CD4-positive, alpha-beta T cell treated with Interleukin-2 at 100 ng/mL for 4 hours (primary cell): ENCODE measurements at regions not wholly inside any gene's neighbourhood (a gene's known extent, or its start where the extent isn't known, plus 50 kb on each side); places are given as distances from the start of the nearest gene placed in this dataset.
"Not testable (repeated sequence)": the region's sequence is repeated elsewhere in the genome, so short reads cannot be mapped to it uniquely, and the experiment has no call there.

ENCODE experiments used
- DNase-seq: peaks from one replicate; pipeline ENCODE4 v3.0.0-alpha.2; 2020; ENCODE audit warnings: low spot score

DNA sequence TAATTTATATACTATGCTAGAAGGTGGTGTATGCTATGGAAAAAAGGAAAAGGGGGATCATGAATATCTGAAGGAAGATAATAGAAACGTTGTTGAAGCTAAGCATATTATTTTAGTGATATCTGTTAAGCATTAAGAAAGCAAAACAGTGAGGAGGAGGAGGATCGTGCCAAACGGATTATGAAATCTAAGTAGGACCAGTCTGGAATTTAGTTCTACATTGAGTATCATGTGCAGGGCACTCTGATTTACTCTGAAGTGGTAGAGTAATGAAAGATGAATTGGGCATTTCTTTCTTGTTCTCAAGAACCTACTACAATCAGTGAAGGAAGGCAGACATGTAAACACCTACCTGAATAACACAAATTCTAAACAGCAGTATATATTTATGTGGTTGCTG lies 195.3 kb downstream of the CYB561 start:
- no peak for DNase-seq

DNA sequence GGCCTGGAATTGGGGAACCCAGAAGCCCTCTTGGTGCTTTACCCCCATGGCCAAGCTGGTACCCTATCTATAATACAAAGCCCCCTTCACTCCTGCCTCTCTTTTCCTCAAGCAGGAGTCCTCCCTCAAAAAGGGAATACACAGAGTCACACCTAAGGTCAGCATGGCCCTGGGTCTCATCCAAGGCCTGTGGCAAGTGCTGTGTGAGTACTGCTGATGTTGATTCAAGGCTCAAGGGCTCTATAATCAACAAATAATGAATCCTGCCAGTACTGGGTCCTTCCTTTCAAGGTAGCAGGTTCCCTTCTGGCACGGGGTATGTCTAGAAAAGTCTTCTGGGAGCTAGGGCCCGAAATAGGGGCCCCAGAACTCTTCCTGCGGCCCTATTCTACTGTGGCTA lies 187.3 kb downstream of the CYB561 start:
- DNase-seq, result no peak

DNA sequence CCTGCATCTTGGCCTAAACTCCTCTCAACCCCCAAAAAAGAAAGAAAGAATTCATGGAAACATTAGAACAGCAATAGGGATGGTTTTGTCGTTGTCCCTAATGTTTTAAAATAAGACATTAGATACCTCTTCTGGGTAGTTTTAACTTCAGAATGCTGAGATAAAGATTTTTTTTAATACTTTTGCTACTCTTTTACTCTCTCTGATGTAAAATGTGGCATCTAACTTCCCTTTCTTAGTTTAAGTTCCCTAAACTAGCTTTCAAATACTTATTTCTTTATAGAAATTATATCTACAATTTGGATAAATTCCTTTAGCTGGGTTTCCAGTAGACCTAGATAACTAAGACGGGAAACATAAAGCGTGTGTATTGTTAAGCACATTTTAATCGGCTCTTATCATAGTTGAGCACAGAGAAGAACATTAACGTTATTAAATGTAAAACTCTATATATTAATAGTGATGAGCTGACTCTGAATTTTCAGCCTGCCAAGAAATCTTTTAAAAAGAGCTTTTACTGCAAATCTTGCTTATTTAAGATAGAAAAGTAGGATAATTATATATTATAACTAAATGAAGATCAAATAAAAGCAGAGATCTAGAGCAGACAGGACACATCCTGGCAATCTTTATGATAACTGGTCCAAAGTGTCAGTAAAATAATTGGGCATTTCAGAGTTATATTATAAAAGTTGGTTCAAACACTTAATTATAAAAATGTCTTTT lies 183.2 kb downstream of the CYB561 start:
- DNase-seq, result no peak

DNA sequence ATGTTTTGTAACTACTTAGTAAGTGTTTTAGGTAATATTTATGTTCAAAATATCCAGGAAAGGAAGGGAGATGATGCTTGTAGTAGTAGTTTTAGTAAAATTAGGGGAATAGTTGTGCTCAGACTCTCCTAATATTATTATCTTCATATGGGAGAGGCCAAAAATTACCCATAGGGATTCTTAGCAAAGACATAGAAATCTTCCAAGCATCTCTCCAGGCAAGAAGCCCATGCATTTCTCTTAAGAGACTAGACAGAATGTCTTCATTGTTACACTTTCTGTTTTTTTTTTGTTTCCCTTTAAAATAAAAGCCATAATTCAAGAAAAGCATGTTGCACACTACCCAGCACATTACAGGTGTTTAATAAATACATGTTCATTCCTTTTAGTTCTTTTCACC lies 180.6 kb downstream of the CYB561 start:
- DNase-seq, result no peak

DNA sequence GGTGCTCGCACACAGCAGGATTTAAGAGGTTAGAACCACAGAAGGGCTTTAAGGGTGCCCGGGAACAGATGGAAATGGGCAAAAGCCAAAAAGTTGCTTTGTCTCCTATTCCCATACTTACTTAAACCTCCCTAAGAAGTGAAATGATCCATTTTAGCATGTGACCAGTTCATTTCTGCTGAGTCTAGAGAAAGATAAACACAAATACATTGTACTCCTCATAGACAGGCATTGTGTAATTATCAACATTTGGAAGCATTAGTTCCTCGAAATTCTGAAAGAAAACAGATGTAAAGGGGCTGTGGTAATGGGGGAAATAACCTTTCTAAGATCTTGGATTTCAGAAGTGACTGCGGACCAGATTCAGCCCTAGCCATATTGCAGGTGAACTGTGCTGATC lies 178.3 kb downstream of the CYB561 start:
- DNase-seq, result no peak

DNA sequence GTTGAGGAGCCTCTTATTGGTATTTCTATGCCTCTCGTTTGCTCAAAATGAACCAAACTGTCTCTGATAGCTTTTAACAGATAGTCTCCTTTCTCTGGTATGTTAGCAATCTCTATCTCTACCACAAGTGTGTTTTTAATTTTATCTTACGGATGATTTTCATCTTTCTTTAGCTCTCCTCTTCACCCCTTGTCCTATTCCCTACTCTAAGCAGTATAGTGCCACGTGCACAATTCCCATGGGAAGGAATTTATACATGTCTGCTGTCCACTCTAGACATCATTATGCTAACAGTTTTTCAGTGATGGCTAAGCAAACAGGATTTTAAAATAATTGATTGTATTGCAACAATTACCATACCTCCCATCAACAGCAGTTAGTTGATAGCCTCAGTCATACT lies 177.3 kb downstream of the CYB561 start:
- DNase-seq, result no peak

DNA sequence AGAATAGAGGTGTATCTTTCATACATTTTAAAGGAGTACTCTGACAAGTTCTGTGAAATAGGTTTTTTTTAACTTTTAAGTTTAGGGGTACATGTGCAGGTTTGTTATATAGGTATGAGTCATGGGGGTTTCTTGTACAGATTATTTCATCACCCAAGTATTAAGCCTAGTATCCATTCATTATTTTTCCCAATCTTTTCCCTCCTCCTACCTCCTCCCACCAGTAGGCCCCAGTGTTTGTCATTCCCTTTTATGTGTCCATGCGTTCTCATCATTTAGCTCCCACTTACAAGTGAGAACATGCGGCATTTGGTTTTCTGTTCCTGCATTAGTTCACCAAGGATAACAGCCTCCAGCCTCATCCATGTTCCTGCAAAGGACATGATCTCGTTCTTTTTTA lies 175.5 kb downstream of the CYB561 start:
- DNase-seq, result no peak

DNA sequence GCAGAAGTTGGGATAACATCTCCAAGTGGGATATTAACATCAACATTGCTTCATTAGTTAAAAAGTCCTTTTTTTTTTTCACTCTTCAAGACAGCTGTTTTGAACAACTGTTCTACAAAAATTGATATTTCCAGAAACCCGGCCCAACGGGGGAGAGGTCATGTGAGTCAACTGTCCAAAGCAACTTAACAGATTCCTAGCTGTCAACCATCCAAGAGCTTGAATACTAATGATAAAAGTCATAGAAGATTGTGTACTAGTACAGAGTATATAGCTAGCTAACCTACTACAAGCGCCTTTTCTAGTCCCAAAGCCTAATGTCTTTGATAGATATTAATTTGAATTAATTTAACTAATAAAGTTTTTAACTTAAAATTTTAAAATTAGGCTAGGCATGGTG lies 172.0 kb downstream of the CYB561 start:
- DNase-seq, result no peak

DNA sequence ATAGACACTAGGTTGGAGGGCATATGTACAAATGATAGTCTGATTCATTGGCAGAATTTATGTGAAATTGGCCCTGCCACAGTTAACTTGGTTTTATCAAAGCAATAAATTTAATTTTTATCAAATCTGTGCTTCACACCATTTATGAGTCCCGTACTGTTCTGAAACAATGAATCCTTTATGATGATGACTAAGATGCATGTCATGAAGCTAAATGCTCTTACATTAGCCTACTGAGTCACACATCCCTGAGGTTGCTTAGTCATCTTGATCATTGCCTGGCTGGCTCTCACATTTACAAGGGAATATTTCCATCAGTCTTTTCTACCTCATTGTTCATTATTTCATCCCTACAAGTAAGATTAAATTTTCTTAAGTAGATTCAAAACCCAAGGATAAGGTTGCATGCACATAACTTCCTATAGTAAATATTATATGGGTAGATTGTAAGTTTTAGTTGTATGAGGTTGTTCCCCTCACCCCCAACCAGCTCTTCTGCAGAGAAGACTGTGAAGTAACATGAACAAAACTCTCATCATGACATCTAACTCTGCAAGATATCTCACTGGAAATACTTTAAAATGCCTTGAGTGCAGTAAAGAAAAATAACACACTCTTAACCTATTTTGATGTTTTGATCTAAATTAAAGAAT lies 170.7 kb downstream of the CYB561 start:
- peak; percentile 5 for DNase-seq

DNA sequence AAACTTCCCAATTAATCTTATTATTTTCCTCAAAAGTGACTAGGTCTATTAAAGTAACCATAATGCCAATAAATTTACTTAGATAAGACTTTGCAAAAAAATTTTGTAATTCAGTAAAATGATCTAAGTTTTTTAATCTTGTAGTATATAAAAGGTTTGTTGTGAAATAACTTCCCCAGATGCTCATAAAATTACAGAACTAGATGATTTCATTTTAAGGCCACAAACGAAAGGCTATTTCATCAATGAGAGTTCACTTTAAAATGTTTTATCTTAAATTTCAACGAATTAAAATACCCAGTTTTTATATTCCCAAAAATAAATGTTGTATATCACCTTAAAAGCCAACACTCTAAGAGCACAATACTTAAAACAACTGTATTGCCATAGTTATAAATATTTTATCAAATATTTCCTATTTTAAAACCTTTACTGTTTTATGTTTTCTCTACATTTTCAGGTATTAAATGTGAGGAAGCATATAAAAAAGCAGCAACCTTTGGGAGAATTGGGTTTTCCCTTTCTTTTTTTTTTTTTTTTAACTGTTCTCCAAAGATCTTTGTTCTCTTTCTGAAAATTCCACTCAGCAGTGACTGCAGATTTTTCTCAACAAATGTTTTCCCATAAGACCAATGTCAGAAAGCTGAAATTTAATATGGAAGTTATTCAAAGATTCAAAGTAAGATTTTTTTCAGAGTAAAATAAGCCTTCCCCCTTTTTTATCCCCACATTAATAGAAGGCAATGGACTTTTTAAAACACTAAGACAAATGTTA lies 169.9 kb downstream of the CYB561 start:
- no peak for DNase-seq

DNA sequence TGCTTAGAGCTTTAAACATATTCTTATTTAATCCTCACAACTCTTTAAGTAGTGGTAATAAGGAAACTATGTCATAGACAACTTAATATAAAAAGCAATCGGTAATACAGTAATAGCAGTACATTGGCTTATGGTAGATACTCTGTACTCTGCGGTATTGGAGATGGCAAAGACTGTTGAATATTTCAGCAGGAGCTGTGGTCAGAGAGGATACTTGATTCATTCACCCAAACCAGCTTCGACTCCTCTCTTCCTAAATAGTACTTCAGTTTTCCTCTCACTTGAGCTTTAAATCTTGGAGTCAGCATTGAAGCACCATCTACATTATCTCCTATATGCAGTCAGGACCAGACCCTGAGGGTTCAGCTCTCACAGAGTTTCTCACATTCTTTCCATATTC lies 169.3 kb downstream of the CYB561 start:
- DNase-seq, result no peak

DNA sequence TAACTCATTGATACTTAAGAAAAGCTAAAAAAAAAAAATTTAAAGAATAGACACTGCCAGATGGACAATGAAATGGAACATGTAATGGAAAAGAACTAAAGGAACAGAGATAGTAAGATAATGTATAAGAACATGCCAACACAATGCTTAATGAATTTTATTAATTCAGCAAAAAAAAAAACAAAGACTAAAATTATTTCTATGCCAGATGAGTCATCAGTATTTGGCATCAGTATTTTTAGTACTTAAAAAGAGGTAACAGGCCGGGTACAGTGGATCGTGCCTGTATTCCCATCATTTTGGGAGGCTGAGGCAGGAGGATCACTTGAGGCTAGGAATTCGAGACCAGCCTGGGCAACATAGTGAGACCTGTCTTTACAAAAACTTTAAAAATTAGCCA lies 168.5 kb downstream of the CYB561 start:
- DNase-seq, result no peak

DNA sequence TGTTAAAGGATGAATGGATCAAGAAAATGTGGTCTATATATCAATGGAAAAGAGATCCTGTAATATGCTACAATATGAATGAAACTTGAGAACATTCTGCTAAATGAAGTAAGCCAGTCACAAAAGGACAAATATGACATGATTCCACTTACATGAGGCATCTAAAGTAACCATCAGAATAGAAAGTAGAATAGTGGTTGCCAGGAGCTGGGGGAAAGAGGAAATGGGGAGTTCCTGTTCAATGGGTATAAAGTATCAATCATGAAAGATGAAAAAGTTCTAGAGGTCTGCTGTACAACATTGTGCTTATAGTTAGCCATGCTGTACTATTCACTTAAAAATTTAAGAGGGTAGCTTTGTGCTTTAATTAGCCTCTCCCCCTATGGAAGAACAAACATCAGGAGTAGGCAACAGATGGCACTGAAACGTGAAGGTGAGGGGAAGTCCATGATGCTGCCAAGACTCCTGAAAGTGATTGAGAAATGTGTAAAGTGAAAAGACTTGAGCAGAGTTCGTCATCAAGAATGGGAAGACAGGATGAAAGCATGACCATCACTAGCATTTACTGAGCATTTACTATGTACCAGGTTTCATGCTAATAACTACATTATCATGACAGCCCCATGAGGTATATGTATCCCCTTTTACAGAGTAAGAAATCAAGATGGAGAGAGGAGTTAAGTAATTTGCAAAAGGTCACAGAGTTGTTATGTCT lies 167.2 kb downstream of the CYB561 start:
- no peak for DNase-seq

DNA sequence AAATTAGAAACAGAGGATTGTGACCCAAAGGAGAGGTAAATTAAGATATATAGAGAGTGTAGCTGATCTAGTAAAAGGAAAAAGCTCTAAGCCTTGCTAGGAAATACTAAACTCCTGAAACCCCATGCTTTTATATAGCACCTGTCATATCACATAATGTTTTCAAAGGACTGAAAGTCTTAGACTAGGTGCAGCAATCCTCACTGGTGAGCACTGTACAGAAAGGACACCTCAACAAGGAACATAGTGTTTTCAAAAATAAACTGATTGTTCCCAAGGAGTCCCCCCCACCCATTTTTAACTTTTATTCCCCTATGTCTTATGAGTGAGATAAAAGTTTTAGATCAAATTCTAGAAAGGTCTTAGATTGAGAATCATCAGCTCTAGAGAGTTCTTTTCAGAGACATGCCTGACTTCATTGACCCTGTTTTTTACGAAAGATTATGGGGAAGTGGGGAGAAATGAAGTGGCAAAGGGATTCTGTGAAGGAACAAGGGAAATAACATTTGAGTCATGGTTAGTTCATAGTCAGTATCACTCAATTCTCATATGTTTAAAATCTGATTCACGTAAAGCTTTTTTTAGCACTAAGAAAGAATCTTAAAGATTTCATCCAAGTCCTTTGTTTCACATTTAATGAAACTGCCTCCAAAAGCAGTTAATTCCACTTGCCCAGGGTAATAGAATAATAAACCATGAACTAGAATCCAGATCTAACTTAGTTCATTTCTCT lies 166.4 kb downstream of the CYB561 start:
- no peak for DNase-seq

DNA sequence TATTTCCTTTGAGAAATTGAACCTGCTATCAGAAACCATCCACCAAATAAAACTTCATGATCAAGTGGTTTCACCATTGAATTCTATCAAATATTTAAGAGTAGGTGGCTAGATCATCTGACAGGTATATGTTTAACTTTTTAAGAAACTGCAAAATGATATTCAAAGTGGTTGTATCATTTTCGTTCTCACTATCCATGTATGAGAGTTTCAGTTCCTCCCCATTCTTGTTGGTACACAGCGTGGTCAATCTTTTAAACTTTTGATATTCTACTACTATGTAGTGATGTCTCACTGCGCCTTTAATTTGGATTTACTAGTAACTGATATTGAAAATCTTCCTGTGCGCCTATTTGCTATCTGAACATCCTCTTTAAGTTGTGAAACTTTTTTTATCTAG lies 163.7 kb downstream of the CYB561 start:
- no peak for DNase-seq

DNA sequence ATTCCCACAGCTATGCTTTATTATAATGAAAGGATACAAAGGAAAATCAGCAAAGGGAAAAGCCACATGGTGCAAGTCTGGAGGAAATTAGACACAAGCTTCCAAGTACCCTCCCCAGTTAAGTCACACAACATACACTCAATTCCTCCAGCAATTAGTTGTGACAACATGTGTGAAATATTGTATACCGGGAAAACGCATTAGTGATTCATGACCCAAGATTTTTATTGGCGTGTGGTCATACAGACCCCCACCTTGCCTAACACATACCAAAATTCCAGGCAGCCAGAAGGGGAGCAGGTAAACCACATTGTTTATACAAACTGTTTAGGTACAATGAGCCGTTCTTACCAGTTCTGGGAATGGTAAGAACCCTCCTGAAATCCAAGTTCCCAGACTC lies 160.6 kb downstream of the CYB561 start:
- no peak for DNase-seq

DNA sequence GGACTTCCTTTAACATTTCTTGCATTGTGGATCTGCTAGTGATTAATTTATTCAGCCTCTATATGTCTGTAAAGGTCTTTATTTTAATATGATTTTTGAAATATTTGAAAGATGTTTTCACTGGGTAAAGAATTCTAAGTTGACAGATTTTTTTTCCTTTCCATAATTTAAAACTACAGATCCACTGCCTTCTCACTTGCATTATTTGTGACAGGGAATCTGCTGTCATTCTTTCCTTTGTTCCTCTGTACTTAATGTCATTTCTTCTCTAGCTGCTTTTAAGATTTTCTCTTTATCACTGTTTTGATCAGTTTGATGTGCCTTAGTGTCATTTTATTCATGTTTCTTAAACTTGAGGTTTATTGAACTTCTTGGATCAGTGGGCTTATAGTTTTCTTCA lies 159.9 kb downstream of the CYB561 start:
- no peak for DNase-seq

DNA sequence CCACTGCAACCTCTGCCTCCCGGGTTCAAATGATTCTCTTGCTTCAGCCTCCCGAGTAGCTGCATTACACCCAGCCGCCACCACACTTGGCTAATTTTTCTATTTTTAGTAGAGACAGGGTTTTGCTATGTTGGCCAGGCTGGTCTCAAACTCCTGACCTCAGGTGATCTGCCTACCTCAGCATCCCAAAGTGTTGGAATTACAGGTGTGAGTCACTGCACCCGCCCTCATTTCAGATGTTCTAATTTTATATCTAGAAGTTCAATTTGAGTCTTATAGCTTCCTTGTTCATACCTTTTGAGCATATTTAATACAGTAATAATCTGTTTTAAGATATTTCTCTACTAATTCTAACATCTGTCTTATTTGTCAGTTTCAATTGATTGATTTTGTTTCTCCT lies 159.1 kb downstream of the CYB561 start:
- not testable (repeated sequence) for DNase-seq

DNA sequence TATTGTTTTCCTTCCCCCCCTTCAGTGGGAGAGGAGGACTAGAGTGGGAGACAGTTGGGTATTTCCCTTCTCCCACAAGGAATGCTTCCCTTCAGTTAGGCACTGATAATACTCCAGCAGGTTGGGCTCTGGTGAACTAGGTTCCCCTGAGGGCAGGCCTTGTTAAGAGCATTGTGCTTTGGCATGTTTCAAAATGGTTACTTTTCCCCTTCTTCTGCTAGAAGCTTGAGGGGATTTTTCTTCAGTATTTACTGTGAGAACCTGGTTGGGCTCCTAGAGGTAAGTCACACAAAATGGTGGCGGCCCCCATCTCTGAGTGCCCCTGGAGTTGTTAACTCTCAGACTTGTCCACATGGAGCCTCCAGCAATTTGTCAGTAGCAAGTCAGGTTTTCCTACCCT lies 156.2 kb downstream of the CYB561 start:
- no peak for DNase-seq

DNA sequence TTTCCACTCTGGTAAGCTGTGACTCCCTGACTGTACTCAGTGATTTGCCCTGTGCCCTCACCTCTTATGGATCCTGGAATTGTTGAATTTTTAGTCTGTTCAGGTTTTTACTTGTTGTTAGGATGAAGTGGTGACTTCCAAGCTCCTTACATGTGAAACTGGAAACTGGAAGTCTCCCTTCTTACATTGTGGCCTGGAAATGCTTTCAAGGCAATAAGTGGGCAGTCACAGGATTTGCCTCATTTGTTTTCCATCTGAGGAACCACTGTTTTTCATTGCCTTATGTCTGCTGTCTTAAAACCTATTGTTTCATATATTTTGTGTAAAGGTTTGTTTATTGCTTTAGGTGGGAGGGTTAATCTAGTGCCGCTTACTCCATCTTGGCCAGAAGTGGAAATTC lies 155.8 kb downstream of the CYB561 start:
- no peak for DNase-seq

DNA sequence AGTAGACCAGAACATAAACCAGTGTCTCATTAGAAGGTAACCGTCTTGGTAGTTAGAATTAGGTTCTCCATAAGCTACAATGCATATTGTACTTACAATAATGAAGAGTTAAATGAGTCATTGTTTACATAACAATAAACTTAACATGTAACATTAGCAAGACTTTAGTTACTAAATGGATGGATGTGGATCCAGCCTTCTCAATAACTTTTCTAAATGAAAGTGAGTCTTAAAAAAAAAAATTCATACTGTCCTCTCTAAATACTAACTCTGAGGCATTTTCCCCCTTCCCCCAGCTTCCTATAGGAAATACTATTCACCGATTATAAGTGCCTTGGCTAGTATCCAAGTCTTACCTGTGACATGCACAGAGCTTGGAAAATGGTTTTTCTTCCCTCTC lies 155.3 kb downstream of the CYB561 start:
- no peak for DNase-seq

DNA sequence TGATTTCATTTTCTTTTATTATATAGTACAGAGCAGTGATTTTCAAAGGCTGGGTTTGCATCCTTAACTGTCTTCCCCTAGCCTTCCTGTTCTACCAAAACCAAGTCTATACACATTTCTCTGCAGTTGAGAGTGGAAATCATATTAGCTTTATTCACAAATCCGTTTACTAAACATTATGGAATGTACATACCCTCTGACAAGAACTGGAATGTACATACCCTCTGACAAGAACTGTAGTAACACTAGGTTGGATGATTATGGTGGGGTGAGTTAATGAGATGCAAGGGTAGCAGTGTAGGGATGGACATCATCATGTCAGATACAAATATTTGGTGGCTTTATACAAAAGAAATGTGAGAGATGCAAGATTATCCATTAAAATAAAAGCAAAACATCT lies 154.8 kb downstream of the CYB561 start:
- DNase-seq, result no peak
